Activated CD4-positive, alpha-beta T cell treated with anti-CD3 and anti-CD28 coated beads, Interleukin-10, Interleukin-2, amounts not matched to agents 100 ng/mL and 50 ng/mL, durations not matched to agents 16 hours and 8 hours (primary cell): ENCODE measurements at regions not wholly inside any gene's neighbourhood (a gene's known extent, or its start where the extent isn't known, plus 50 kb on each side); places are given as distances from the start of the nearest gene placed in this dataset.
A peak's percentile ranks its signal among the peaks of the same experiment; 100 is the strongest.
"Not testable (repeated sequence)": the region's sequence is repeated elsewhere in the genome, so short reads cannot be mapped to it uniquely, and the experiment has no call there.

Experiments used
- DNase-seq: peaks from one replicate; pipeline ENCODE4 v3.0.0-alpha.2; 2020

DNA sequence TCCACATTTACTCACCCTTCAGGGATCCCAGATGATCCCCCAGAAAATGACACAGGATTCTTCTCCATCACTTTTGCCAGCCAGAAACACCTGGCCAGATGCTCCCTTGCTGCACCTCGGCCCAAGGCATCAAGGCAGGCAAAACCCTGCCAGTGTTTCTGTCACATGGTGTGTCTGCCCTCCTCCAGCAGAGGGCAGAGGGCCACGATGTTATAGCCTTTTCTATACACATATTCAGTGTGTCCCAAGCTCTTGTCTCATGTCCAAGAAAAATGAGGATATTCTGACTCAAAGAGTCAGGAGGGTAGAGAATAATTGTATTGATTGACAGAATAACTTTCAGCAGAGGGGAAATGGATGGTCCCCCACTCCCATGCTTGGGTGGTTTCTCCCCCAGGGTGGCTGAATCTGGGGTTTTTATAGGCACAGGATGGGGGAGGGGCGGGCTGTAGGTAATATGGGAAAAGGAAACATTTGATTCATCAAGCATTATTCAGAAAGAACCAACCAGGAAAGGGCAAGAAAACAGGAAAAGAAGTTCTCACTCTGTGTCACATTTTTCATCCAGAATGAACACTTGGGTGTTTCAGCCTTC is 933.9 kb downstream of the TRIB2 start:
- no peak for DNase-seq

DNA sequence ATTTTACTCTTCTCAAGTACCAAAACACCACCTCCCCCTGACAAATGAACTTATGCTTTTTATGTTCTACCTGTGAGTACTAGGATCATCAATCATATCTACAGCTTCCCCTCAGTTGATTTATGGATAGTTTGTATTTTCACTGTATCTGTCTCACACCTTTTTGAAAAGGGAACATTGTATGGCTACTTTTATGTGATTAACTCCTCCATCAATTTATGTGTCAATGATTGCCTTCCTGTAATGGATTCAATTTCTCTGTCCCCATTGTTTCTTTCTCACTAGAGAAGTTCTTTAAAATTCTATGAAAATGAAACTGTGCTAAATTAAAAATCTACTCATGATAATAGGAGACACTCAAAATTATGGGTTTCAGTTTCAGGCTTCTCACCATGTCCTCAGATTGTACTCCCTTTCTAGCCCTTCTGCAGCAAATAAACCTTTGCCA is 935.0 kb downstream of the TRIB2 start:
- no peak for DNase-seq

DNA sequence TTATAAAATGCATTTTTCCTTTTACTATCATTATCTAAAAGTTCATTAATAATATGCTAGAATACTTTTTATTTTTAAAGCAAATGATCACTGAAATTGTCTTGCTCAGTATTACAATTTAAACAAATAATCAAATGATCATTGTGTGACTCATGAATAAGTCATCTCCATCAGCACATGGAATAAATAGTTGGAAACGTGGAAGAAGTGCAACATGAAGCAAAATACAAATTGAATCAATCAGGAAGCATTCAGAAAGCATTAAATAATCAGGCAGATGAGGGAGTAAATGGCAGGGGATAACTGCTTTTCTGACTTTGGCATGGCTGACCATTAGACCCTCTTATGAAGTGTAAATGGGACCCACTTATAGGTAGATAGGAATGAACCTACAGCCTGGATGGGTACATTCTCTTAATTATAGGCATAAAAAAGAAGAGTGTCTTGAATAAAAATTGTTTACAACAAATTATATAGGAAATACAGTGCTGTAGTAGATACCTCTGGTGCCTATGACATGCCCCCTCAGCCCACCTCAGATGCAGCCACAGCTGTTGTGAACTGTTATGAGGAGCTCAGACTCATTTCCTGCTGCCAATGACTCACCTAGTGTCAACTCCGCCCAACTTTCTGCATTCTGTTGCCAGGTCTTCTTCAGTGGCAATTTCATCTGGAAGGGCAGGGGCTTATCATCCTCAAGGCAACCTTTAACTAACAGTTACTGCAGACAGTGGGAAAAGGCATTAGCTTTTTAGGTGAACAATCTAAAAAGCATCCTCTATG is 936.0 kb downstream of the TRIB2 start:
- DNase-seq, result peak; percentile 0

DNA sequence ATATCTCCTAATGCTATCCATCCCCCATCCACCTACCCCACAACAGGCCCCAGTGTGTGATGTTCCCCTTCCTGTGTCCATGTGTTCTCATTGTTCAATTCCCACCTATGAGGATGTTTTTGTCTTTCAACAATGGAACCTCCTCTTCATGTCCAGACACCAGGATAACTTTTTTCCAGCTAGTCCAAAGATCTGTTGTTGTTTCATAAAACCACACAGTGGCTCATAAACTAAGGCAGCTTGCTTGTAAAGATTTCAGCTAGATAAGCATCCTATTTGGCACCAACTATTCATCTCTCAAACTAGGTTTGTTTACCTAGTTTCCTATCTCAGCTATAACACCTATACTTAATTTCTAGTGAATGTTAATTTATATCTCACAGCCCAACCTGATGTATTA is 937.7 kb downstream of the TRIB2 start:
- no peak for DNase-seq

DNA sequence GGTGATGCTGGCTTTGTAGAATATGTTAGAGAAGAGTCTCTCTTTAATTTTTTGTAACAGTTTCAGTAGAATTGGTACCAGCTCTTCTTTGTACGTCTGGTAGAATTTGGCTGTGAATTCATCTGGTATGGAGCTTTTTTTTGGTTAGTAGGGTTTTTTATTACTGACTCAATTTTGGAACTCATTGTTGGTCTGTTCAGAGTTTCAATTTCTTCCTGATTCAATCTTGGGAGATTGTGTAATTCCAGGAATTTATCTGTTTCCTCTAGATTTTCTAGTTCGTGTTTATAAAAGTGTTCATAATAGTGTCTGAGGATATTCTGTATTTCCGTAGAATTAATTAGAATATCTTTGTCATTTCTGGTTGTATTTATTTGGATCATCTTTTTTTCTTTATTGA is 943.5 kb downstream of the TRIB2 start:
- no peak for DNase-seq

DNA sequence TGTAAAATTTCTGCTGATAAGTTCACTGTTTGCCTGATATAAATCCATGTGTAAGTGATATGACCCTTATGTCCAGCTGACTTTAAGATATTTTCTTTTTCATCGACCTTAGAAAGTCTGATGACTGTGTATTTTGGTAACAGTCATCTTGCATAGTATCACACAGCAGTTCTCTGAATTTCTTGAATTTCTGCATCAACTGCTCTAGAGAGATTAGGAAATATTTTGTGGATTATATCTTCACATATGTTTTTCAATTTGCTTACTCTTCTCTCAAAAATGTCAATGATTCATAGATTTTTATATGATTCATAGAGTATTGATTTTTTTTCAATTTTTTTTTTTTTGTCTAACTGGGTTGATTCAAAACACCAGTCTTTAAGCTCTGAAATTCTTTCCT is 945.3 kb downstream of the TRIB2 start:
- no peak for DNase-seq

DNA sequence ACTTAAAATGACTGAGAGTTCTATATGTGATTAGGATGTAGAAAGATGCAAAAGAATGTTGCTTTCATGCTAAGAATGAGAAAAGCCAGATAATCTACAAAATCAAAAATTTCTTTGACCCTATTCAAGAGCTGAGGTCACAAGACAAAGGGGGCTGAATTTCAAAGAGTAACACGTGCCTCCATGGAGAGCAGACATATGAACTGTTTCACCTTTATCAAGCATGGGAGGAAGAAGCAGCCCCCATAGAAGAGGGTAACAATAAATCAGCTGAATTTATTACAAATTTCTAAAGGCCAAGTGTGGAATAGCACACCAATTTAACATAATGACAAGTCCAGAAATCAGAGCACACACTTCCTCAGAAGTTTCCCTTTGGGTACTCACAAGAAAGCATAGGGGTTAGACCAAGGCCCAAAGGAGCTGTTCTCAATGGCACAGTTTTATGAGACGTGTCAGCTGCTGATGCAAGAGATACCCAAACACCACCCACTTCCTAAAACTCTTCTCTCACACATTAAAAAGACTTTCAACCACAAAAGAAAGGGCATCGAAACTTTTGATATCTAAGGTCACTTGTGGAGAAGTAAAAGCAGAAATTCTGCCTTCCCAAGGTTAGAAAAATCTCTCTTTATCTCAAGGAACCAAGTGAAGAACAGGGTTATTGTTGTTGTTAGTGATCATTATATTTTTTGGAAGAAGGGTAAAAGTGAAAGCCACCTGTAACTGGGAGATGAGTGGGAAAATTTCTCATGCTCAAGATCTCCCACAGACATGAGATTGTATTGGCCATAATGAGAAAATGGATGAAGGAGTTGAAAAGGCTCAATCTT is 950.1 kb downstream of the TRIB2 start:
- no peak for DNase-seq

DNA sequence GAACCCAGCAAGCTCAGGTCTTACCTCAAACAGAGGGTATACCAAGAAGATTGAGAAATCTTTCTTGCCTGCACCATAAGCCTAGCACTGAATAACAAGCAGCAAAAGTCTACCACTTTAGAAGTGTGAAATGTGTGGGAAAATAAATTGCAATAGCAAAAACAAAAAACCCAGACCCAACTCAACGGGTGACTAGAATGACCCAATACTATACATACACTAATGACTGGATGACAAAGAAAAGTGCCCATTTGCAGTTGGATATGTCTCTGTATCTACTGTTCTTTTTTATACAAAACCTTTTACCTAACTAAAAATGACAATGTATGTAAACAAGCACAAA is 950.6 kb downstream of the TRIB2 start:
- DNase-seq, result no peak

DNA sequence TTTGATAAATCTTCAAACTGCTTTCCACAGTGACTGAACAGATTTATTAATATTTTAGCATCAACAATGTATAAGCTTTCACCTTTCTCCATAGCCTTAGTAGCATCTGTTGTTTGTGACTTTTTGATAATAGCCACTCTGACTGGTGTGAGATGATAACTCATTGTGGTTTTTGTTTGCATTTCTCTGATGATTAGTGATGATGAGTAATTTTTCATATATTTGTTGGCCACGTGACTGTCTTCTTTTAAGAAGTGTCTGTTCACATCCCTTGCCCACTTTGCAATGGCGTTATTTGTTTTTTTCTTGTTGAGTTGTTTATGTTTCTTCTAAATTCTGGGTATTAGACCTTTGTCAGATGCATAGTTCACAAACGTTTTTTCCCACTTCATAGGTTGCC is 952.9 kb downstream of the TRIB2 start:
- DNase-seq, result no peak

DNA sequence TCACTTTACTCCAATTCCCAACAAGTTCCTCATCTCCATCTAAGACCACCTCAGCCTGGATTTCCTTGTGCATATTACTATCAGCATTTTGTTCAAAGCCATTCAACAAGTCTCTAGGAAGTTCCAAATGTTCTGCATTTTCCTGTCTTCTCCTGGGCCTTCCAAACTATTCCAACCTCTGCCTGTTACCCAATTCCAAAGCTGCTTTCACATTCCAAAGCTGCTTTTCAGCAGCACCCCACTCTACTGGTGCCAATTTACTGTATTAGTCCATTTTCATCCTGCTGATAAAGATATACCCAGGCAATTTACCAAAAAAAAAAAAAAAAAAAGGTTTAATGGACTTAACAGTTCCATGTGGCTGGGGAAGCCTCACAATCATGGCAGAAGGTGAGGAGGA is 957.1 kb downstream of the TRIB2 start:
- not testable (repeated sequence) for DNase-seq

DNA sequence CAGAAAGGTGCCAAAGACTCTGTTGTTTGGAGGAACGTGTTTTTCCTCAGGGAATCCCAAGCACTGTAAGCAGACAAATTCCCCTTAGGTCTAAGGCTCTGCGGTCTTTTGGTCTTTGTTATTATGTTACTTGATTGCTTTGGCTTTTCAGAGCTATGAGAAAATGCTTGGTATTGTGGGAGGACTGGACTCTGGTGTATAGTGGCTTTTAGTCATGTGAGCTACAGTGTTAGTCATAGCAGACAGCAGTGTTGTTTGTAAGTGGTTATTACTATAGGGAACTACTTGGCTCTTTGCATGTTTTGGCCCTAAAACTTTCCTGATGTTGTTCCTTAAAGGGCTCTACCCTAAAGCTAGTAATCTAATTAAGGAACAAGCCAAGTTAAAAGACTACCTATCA is 956.2 kb upstream of the LRATD1 start:
- DNase-seq, result no peak

DNA sequence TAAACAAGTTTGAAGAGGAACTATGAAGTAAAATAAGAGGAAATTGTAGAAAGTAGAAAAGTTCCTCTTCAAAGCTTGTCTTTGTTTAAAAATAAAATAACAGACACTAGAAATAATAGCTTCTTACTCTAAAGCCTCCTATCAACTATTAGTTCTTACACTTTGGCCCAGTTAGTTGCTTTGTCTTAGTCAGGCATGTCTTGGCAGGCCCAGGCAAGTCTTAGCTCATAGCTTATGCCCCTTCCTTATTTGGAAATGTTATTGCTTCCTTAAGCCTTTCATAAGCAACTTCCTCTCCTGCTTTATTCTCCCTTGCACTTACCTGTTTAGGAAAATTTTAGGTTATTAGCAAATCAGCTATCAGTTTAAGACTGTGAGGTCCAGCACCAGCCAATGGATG is 950.6 kb upstream of the LRATD1 start:
- DNase-seq, result no peak

DNA sequence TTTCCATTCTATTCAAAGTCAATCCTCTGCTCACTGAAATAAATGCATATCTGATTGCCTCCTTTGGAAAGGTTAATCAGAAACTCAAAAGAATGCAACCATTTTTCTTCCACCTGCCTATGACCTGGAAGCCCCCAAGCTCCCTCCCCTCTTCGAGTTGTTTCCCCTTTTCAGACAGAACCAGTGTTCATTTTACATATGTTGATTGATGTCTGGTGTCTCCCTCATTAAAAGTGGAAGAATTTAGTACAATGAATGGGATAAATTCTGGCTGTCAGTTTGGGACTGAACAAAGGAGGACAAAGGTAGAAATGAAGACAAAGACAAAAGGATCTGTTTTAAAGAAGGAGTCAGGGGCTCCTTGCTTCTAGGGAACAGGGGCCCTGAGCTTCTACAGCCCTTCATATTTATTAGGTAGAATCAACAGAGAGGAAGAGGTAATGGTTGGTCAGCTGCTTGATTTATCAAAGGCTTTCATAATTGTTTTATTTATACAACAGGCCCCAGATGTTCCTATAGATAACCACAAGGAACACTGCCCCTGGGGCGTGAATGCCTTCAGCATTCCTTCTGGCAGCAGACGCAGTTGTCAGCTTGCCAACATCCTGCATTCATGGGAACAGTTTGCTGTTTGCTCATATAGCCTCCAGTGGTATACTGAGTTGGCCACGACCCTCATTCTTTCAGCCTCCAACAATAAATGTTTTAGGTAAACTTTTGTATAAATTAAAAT is 949.8 kb upstream of the LRATD1 start:
- DNase-seq, result no peak

DNA sequence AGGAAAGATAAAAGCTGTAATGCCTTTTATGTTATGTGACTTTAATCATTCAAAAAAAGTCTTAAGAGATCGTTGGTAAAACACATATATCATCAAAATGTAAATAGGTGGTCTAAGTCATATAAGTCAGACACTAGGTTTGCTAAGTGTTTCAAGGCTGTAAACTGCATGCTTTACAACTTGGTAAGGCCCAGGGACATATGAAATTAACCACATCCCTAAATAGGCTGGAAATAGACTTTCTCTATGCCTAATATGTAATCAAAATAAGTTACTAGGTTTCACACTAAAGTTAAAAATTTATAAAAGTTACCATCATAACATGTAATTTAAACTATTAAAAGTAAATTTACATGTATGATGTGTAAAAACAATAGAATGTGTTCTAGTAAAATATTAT is 946.3 kb upstream of the LRATD1 start:
- DNase-seq, result no peak

DNA sequence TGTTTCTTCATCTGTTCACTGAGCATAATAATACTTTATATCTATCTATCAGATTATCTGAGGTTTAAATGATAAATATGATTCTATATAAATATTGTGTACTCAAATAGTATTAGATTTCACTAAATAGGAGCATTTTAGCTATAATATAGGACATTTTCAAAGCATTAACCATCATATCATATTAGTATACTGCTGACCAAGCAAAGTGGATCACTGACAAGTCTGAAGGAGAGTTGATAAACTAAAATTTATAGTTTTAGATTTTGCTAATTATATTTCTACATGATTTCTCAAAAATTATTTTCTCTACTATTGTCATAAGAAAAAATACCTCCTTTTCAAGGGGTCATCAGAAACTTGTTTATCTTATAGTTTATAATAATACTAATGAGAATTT is 937.8 kb upstream of the LRATD1 start:
- no peak for DNase-seq

DNA sequence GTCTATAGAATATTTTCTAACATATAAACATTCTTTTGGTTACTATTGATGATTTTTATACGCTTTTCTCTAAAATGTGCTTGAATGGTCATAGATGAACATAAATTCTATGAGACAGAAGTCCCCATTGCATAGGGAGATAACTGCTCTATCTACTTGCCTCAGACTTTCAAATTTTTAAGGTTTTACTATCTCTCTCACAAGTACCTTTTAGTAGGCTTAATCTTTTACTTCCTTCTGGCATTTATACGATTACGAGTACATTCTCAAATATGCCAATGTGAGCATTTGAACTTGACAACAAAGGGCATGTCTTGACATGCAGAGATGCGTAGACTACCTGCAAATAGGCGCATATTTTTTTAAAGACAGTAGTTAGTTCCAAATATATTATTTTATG is 935.9 kb upstream of the LRATD1 start:
- DNase-seq, result no peak

DNA sequence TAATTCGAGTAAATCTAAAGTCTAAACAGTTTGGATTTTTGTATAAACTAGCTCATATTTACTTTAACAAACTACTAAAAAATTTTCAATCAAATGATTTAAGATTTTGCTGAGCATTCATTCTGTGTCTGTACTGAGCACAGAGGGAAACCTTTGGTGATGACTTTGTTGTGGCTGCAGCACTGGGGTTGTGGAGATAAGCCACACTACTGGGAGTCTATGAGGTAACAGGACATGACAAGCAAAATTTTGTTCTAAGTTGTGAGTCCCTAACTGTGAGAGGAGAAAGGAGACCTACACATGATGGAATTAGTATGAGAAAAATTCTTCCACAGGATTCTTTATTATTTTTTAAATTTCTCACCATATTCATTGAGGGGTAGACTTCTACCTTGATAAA is 933.7 kb upstream of the LRATD1 start:
- DNase-seq, result no peak

DNA sequence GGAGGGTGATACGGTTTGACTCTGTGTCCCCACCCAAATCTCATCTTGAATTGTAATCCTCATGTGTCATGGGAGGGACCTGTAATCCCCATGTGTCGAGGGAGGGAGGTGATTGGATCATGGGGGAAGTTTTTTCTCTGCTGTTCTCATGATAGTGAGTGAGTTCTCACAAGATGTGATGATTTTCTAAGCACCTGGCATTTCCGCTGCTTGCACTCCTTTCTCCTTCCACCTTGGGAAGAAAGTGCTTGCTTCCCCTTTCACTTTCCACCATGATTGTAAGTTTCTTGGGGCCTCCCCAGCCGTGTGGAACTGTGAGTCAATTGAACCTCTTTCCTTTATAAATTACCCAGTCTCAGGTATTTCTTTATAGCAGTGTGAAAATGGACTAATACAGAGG is 932.6 kb upstream of the LRATD1 start:
- DNase-seq, result not testable (repeated sequence)

DNA sequence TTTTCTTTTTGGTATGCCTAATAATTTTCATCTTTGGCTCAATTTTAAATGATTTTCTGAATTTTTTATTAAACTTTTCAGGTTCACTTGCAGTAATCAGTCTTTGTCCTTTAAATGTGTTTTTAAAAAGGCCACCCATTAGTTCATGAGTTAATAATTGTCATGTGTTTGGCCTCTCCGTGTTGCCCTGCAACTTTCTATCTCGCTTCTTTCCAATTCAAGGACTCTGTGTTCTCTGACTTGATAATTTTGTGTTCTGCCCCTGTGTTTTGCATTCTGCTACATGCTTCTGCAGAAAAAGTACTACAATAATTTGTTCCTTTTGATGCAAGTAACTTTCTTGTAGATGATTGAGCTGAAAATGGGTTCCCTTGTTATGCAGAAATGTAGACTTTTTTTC is 921.4 kb upstream of the LRATD1 start:
- DNase-seq, result no peak

DNA sequence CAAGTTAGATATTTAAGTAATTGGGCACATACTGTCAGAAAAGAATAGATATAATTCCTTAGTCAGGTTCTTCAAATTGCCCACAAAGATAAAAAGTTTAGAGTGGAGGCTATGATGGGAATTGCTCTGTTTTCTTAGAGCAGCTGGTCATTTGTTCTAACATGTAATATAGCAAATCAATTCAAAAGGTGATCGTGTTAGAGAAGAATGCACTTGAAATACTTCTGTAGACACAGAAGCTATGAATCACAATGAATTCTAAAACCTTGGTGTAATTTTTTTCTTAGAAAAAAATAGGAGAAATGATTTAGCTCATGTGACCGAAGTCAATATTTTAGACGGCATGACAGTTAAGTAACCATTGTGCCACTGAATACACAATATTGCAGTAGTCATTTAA is 918.1 kb upstream of the LRATD1 start:
- no peak for DNase-seq

DNA sequence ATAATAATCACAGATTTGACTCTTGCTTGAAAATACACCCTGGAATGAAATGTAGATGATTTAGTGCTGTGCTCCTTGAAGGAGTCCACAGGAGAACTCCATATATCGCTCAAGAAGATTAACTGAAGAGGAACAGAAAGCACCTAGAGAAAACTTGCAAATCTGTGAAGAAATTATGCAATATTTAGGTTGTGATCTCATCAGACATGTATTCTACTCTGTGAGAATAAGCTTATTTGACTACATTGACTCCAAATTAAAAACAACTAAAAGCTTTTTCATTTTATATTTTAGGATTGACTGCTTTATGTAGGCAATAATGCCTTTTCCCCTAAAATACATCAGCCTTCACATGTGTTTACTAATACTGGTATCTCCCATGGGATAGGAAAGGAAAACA is 906.6 kb upstream of the LRATD1 start:
- no peak for DNase-seq

DNA sequence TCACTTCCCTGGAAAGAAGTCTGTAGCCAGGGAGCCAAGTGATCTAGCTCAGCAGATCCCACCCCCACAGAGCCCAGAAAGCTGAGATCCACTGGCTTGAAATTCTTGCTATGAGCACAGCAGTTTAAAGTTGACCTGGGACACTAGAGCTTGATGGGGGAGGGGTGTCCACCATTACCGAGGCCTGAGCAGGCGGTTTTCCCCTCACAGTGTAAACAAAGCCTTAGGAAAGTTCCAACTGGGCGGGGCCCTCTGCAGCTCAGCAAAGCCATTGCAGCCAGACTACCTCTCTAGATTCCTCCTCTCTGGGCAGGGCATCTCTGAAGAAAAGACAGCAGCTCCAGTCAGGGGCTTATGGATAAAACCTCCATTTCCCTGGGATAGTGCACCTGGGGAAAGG is 887.2 kb upstream of the LRATD1 start:
- no peak for DNase-seq

DNA sequence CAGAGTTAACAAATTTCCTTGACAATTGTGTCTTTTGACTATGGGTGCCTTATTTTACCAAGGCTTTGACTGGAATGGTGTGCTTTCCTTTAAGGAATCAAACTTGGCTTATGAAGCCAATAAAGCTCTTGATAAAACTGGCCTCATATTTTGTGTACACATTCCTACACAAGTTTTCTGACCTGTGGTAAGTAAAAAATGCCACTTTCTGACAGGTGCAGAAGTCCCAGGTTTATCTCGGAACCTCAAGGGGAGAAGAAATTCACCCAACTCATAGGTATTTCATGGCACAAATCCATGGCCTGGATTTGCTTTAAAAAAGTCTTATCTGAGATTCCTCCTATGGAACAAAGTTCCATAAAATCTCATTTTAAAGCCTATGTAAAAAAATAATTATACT is 880.6 kb upstream of the LRATD1 start:
- no peak for DNase-seq

DNA sequence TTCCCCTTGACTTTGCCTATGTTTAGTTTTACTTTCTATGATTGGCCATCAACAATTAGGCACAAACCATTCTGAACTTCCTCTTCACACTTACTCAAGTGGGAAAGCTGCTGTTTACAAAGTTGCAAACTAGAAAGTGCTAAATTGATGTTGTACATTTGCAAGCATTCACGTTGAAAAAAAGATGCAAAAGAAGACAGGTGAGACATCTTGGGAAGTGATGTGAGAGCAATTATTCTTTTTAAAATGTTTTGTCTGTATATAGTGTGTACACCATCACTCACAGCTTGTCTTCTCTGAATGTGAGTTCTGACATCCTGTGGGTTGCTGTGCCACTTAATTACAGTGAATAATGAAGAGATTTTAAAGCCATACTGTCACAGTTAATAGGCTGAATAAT is 874.1 kb upstream of the LRATD1 start:
- no peak for DNase-seq
